IMR-90 (cell line): ENCODE measurements at regions not wholly inside any gene's neighbourhood (a gene's known extent, or its start where the extent isn't known, plus 50 kb on each side); places are given as distances from the start of the nearest gene placed in this dataset.

Source experiments
- ATAC-seq: fragments of 200-7000 bp; cut with Tn5 transposase; 2 replicates; pipeline ENCODE4 v1.9.1; 2020; ENCODE audit warnings: low read depth, mild to moderate bottlenecking, moderate library complexity
- BruUV-seq: library from RNA; stranded (reverse); fragments of 400-500 nt; replicated peaks from 2 replicates; lab custom pipeline; 2021; lab: Mats Ljungman, UMichigan
- CTCF ChIA-PET: fragments of 300-600 bp; formaldehyde crosslinking; extraction: SDS; loops from one replicate; lab custom pipeline; 2021; ENCODE audit warnings: antibody characterized with exemption; lab: Yijun Ruan, JAX
- POLR2A ChIA-PET: fragments of 300-600 bp; sonication (Branson Sonifier 250); formaldehyde crosslinking; loops from one replicate; lab custom pipeline; 2022; ENCODE audit warnings: antibody characterized with exemption; ENCODE audit not compliant: unreplicated experiment; lab: Charles Lee
- DNase-seq: peaks from one replicate; pipeline ENCODE4 v3.0.0; 2013
- H2AFZ ChIP-seq: replicated peaks from 2 replicates; pipeline ENCODE3; 2013; ENCODE audit warnings: low read length, mild to moderate bottlenecking; ENCODE audit not compliant: poor library complexity
- H2AK5ac ChIP-seq: 2 replicates; pipeline ENCODE4 v1.6.1; 2013; ENCODE audit warnings: low read depth, low read length, inconsistent platforms
- H2AK9ac ChIP-seq: replicated peaks from 2 replicates; pipeline ENCODE3; 2013; ENCODE audit warnings: mild to moderate bottlenecking, low read depth, low read length, moderate library complexity; ENCODE audit not compliant: poor library complexity
- H2BK120ac ChIP-seq: 2 replicates; pipeline ENCODE4 v1.6.1; 2013; ENCODE audit warnings: low read depth, low read length, inconsistent platforms
- H2BK15ac ChIP-seq: 3 replicates; pipeline ENCODE4 v1.6.1; 2013; ENCODE audit warnings: low read depth, low read length, inconsistent platforms
- H2BK20ac ChIP-seq: 2 replicates; pipeline ENCODE4 v1.6.1; 2013; ENCODE audit warnings: low read depth, mild to moderate bottlenecking, inconsistent platforms, low read length, moderate library complexity
- H2BK5ac ChIP-seq: 2 replicates; pipeline ENCODE4 v1.6.1; 2013; ENCODE audit warnings: mild to moderate bottlenecking, low read depth, low read length, inconsistent platforms; ENCODE audit not compliant: poor library complexity, severe bottlenecking
- H3K14ac ChIP-seq: replicated peaks from 2 replicates; pipeline ENCODE4 v1.6.1; 2013; ENCODE audit warnings: low read depth, low read length, inconsistent platforms
- H3K18ac ChIP-seq: 2 replicates; pipeline ENCODE4 v1.6.1; 2013; ENCODE audit warnings: low read depth, low read length, control low read depth
- H3K23ac ChIP-seq: 2 replicates; pipeline ENCODE4 v1.6.1; 2013; ENCODE audit warnings: low read depth, low read length, inconsistent platforms
- H3K27ac ChIP-seq: 2 replicates; pipeline ENCODE4 v1.5.1; 2013; ENCODE audit warnings: mild to moderate bottlenecking, control low read depth, low read length; ENCODE audit not compliant: insufficient read depth
- H3K27me3 ChIP-seq: 2 replicates; pipeline ENCODE4 v1.6.1; 2013; ENCODE audit warnings: low read length; ENCODE audit not compliant: control insufficient read depth, insufficient read depth
- H3K36me3 ChIP-seq: 2 replicates; pipeline ENCODE4 v1.6.1; 2013; ENCODE audit warnings: low read length, mixed read lengths; ENCODE audit not compliant: control insufficient read depth, insufficient read depth
- H3K4ac ChIP-seq: 2 replicates; pipeline ENCODE4 v1.6.1; 2013; ENCODE audit warnings: low read depth, low read length, inconsistent platforms
- H3K4me1 ChIP-seq: 2 replicates; pipeline ENCODE4 v1.6.1; 2013; ENCODE audit warnings: low read length, mixed read lengths; ENCODE audit not compliant: control insufficient read depth, insufficient read depth
- H3K4me2 ChIP-seq: 2 replicates; pipeline ENCODE4 v1.6.1; 2013; ENCODE audit warnings: low read depth, mild to moderate bottlenecking, control low read depth, low read length, moderate library complexity
- H3K4me3 ChIP-seq: 2 replicates; pipeline ENCODE4 v1.5.1; 2013; ENCODE audit warnings: low read depth, mild to moderate bottlenecking, control low read depth, low read length, moderate library complexity; ENCODE audit not compliant: insufficient read depth
- H3K56ac ChIP-seq: 2 replicates; pipeline ENCODE4 v1.6.1; 2013; ENCODE audit warnings: low read length, inconsistent platforms; ENCODE audit not compliant: insufficient read depth; ENCODE audit errors: extremely low read depth
- H3K79me1 ChIP-seq, 2 experiments: 2 replicates each; pipeline ENCODE4 v1.6.1; 2013; ENCODE audit warnings: low read length in 2 of 2, inconsistent platforms in 1 of 2, low read depth in 1 of 2
- H3K9ac ChIP-seq: 2 replicates; pipeline ENCODE4 v1.6.1; 2013; ENCODE audit warnings: low read depth, low read length, control low read depth
- H3K9me1 ChIP-seq: 2 replicates; pipeline ENCODE4 v1.6.1; 2013; ENCODE audit warnings: low read length, inconsistent platforms; ENCODE audit not compliant: insufficient read depth
- H3K9me3 ChIP-seq: 2 replicates; pipeline ENCODE4 v1.6.1; 2013; ENCODE audit warnings: low read length; ENCODE audit not compliant: control insufficient read depth, insufficient read depth
- H4K20me1 ChIP-seq: 2 replicates; pipeline ENCODE4 v1.6.1; 2013; ENCODE audit warnings: low read length, inconsistent platforms; ENCODE audit not compliant: insufficient read depth
- H4K5ac ChIP-seq: 2 replicates; pipeline ENCODE4 v1.6.1; 2013; ENCODE audit warnings: mild to moderate bottlenecking, low read depth, low read length, control low read depth
- H4K8ac ChIP-seq, 2 experiments: 2 replicates each; pipeline ENCODE4 v1.6.1; 2013; ENCODE audit warnings: low read depth in 2 of 2, low read length in 2 of 2, control low read depth in 1 of 2, inconsistent platforms in 1 of 2
- H4K91ac ChIP-seq: 2 replicates; pipeline ENCODE4 v1.6.1; 2013; ENCODE audit warnings: low read depth, low read length, inconsistent platforms; ENCODE audit not compliant: insufficient read depth
- ELK1 ChIP-seq: fragments of 150-350 bp; IDR thresholded peaks from 2 replicates; pipeline ENCODE4 v1.6.1; 2016; ENCODE audit warnings: low read depth, mild to moderate bottlenecking, low read length, moderate library complexity, borderline replicate concordance
- FOS ChIP-seq: fragments of 150-350 bp; IDR thresholded peaks from 2 replicates; pipeline ENCODE4 v1.6.1; 2016; ENCODE audit warnings: low read depth, low read length
- MXI1 ChIP-seq: IDR thresholded peaks from 2 replicates; pipeline ENCODE4 v1.6.1; 2012; ENCODE audit warnings: low read depth, mild to moderate bottlenecking, low read length, moderate library complexity, borderline replicate concordance
- RAD21 ChIP-seq: IDR thresholded peaks from 2 replicates; pipeline ENCODE4 v1.6.1; 2012; ENCODE audit warnings: low read length, improper control_type of control experiment
- WGBS, 2 experiments: methylation state at CpG; one replicate each; pipeline versions ENCODE4 v1.1.5 to v1.1.7; 2013; ENCODE audit warnings: missing lambda C conversion rate in 2 of 2; ENCODE audit not compliant: insufficient read length in 1 of 2; ENCODE audit errors: extremely low coverage in 2 of 2; 5-methylcytosine and 5-hydroxymethylcytosine counted together
- dilution Hi-C: fragments of 300-500 bp; cut with HindIII; formaldehyde crosslinking; loops from one replicate; pipeline ENCODE4 v1.14.3; 2018; ENCODE audit warnings: low sequenced_read_pairs; ENCODE audit not compliant: unreplicated experiment
- in situ Hi-C: fragments of 300-500 bp; cut with MboI; formaldehyde crosslinking; loops from 3 replicates; pipeline ENCODE4 v1.14.3; 2019; ENCODE audit warnings: low sequenced_read_pairs, inconsistent platforms, mixed read lengths
- intact Hi-C: fragments of 100-400 bp; cut with micrococcal nuclease; formaldehyde crosslinking; loops from 2 replicates; pipeline ENCODE4 v1.10.0; 2022

GRCh38 chr1:184892116-184892515 is 82.2 kb downstream of the NIBAN1 start:
- in situ Hi-C loops: no loop called here
- no peak overlapping the region for H4K8ac ChIP-seq
- peak; percentile 27 for DNase-seq
- H3K9ac ChIP-seq: no peak overlapping the region
- H3K4me1 ChIP-seq: peaks cover 7% of the 10 kb centered on the region
- H2AK9ac ChIP-seq: no peak overlapping the region
- no peak overlapping the region for H2BK15ac ChIP-seq
- H4K5ac ChIP-seq: no peak overlapping the region
- peaks cover 5% of the 10 kb centered on the region; the same call in 1 of the 2 replicates for H3K9me1 ChIP-seq
- no peaks in the 10 kb centered on the region for H3K36me3 ChIP-seq
- H2BK20ac ChIP-seq: no peak overlapping the region
- no peak overlapping the region for H2AFZ ChIP-seq
- no peak overlapping the region for H4K91ac ChIP-seq
- intact Hi-C loops: no loop called here
- no CpG with 5 or more reads among the region's 4 CpGs for WGBS, 2 experiments
- dilution Hi-C loops: no loop called here
- BruUV-seq: no TSS peak
- no peaks in the 10 kb centered on the region for H4K20me1 ChIP-seq
- no peak overlapping the region for H3K56ac ChIP-seq
- no peak overlapping the region for H3K4ac ChIP-seq
- H2AK5ac ChIP-seq: no peak overlapping the region
- H3K4me3 ChIP-seq: no peak overlapping the region
- H3K79me1 ChIP-seq: peaks cover 0 to 3% of the 10 kb centered on the region in 2 experiments; a peak in 1 of 4 replicates
- no peak overlapping the region for H3K18ac ChIP-seq
- POLR2A ChIA-PET: interaction anchor here (0.6 kb wide), 1 partner anchor 11 kb away, joined by 4 read pairs; no protein-coding TSS in a partner anchor
- H3K27me3 ChIP-seq: no peaks in the 10 kb centered on the region
- ATAC-seq: no peak
- H3K23ac ChIP-seq: no peak overlapping the region
- CTCF ChIA-PET: interaction anchor here (1.4 kb wide), 1 partner anchor 28 kb away, joined by 3 read pairs; no protein-coding TSS in a partner anchor
- no peak overlapping the region for H3K27ac ChIP-seq
- no peak for TF ChIP-seq ELK1
- no peak for TF ChIP-seq MXI1
- TF ChIP-seq FOS: 0 out of 2 replicates have a peak, but pooled peaks have one; percentile 9
- no peak for TF ChIP-seq RAD21
- no peak overlapping the region for H2BK5ac ChIP-seq
- no peaks in the 10 kb centered on the region for H3K9me3 ChIP-seq
- H3K4me2 ChIP-seq: no peak overlapping the region
- H3K14ac ChIP-seq: no peak overlapping the region
- no peak overlapping the region for H2BK120ac ChIP-seq
